SK-N-SH (cell line): ENCODE measurements at regions not wholly inside any gene's neighbourhood (a gene's known extent, or its start where the extent isn't known, plus 50 kb on each side); places are given as distances from the start of the nearest gene placed in this dataset.

Experiments
- CTCF ChIA-PET: fragments of 300-600, 350-600 bp; formaldehyde crosslinking; extraction: SDS; loops from one replicate; lab custom pipeline; 2021; lab: Yijun Ruan, JAX
- POLR2A ChIA-PET: fragments of 350-600 bp; sonication (Branson Sonifier 250); formaldehyde crosslinking; extraction: SDS; loops from one replicate; lab custom pipeline; 2020; ENCODE audit warnings: antibody characterized with exemption, inconsistent platforms; lab: Yijun Ruan, JAX
- DNase-seq: peaks from one replicate; pipeline ENCODE4 v3.0.0; 2012
- H2AFZ ChIP-seq: fragments of 200-600 bp; sonication (generic); 2 replicates; pipeline ENCODE4 v1.8.1; 2016; ENCODE audit warnings: antibody characterized with exemption, mild to moderate bottlenecking, low read depth
- H3F3A ChIP-seq: fragments of 200-600 bp; sonication (generic); replicated peaks from 2 replicates; pipeline ENCODE3; 2016; ENCODE audit warnings: antibody characterized with exemption, mild to moderate bottlenecking; ENCODE audit not compliant: insufficient read depth
- H3K27ac ChIP-seq, 2 experiments: fragments of 200-500 bp in 1 of 2; fragments of 200-600 bp in 1 of 2; sonication (Bioruptor generic) in 1 of 2; sonication (generic), shearing (Covaris generic) in 1 of 2; 2 replicates each; pipeline versions ENCODE4 v1.5.1 to v1.6.1; 2014 to 2016; ENCODE audit warnings: low read depth in 2 of 2, inconsistent platforms in 1 of 2, low read length in 1 of 2, mild to moderate bottlenecking in 1 of 2, mixed read lengths in 1 of 2
- H3K27me3 ChIP-seq: fragments of 200-600 bp; sonication (generic), shearing (Covaris generic); 2 replicates; pipeline ENCODE4 v1.6.1; 2016; ENCODE audit warnings: mixed run types; ENCODE audit not compliant: insufficient read depth
- H3K36me3 ChIP-seq, 2 experiments: fragments of 200-500 bp in 1 of 2; fragments of 200-600 bp in 1 of 2; sonication (Bioruptor generic) in 1 of 2; sonication (generic) in 1 of 2; replicated peaks in 1 of 2; 2 replicates each; pipeline versions ENCODE3 to v1.5.1; 2014 to 2016; ENCODE audit warnings: low read length in 1 of 2, mild to moderate bottlenecking in 1 of 2; ENCODE audit not compliant: insufficient read depth in 2 of 2, control insufficient read depth in 1 of 2
- H3K4me1 ChIP-seq, 2 experiments: fragments of 200-500 bp in 1 of 2; fragments of 200-600 bp in 1 of 2; sonication (Bioruptor generic) in 1 of 2; sonication (generic), shearing (Covaris generic) in 1 of 2; 2 replicates each; pipeline versions ENCODE4 v1.5.1 to v1.6.1; 2014 to 2016; ENCODE audit warnings: low read depth in 1 of 2, low read length in 1 of 2, mixed run types in 1 of 2; ENCODE audit not compliant: insufficient read depth in 2 of 2, control insufficient read depth in 1 of 2
- H3K4me2 ChIP-seq: fragments of 200-600 bp; sonication (generic), shearing (Covaris generic); 2 replicates; pipeline ENCODE4 v1.6.1; 2017; ENCODE audit warnings: mixed run types
- H3K4me3 ChIP-seq, 2 experiments: fragments of 200-500 bp in 1 of 2; fragments of 200-600 bp in 1 of 2; sonication (Bioruptor generic) in 1 of 2; sonication (generic), shearing (Covaris generic) in 1 of 2; 2 replicates each; pipeline versions ENCODE4 v1.5.1 to v1.8.1; 2014 to 2016; ENCODE audit warnings: low read depth in 2 of 2, inconsistent platforms in 1 of 2, low read length in 1 of 2, mild to moderate bottlenecking in 1 of 2, mixed read lengths in 1 of 2, moderate library complexity in 1 of 2
- H3K79me2 ChIP-seq: fragments of 200-600 bp; sonication (generic); 2 replicates; pipeline ENCODE4 v1.8.1; 2017; ENCODE audit warnings: mild to moderate bottlenecking; ENCODE audit not compliant: insufficient read depth
- H3K9ac ChIP-seq: fragments of 200-600 bp; sonication (generic); 2 replicates; pipeline ENCODE4 v1.6.1; 2017; ENCODE audit warnings: mixed run types
- H3K9me2 ChIP-seq: fragments of 200-600 bp; sonication (generic); 2 replicates; pipeline ENCODE4 v1.6.1; 2017; ENCODE audit warnings: mixed run types
- H3K9me3 ChIP-seq: fragments of 200-600 bp; sonication (generic); 2 replicates; pipeline ENCODE4 v1.6.1; 2017; ENCODE audit warnings: mixed run types, mild to moderate bottlenecking, moderate library complexity
- H4K20me1 ChIP-seq: fragments of 200-600 bp; sonication (generic); 2 replicates; pipeline ENCODE4 v1.6.1; 2017; ENCODE audit warnings: mild to moderate bottlenecking, mixed run types; ENCODE audit not compliant: insufficient read depth
- CHD2 ChIP-seq: fragments of 150-350 bp; IDR thresholded peaks from 2 replicates; pipeline ENCODE4 v1.6.1; 2018; ENCODE audit warnings: low read length; ENCODE audit not compliant: partially characterized antibody
- IRF3 ChIP-seq: fragments of 150-350 bp; IDR thresholded peaks from 2 replicates; pipeline ENCODE4 v1.6.1; 2016; ENCODE audit warnings: mild to moderate bottlenecking, low read depth, low read length
- REST ChIP-seq: IDR thresholded peaks from 2 replicates; pipeline ENCODE4 v1.6.1; 2012; ENCODE audit warnings: mild to moderate bottlenecking, low read depth, low read length, moderate library complexity
- RFX5 ChIP-seq: IDR thresholded peaks from 2 replicates; pipeline ENCODE4 v1.6.1; 2012; ENCODE audit warnings: mild to moderate bottlenecking, improper control_type of control experiment, low read length
- YY1 ChIP-seq: IDR thresholded peaks from 2 replicates; pipeline ENCODE4 v1.4.0; 2012; ENCODE audit warnings: low read depth, mild to moderate bottlenecking
- WGBS: methylation state at CpG from one replicate; pipeline ENCODE4 v1.1.6; 2017; ENCODE audit warnings: low lambda C conversion rate; 5-methylcytosine and 5-hydroxymethylcytosine counted together

- no peak overlapping the region for H3K9ac ChIP-seq
- POLR2A ChIA-PET = no interaction called here
- H3K36me3 ChIP-seq = no peaks in the 10 kb centered on the region
- H2AFZ ChIP-seq = no peak overlapping the region
- no peak for TF ChIP-seq RFX5
- no peak for TF ChIP-seq IRF3
- TF ChIP-seq REST = no peak
- TF ChIP-seq CHD2 = no peak
- H3K9me3 ChIP-seq = no peaks in the 10 kb centered on the region
- no peaks in the 10 kb centered on the region for H3K9me2 ChIP-seq
- 17% methylated on average over 6 of the region's 6 CpGs for WGBS
- H3F3A ChIP-seq = no peaks in the 10 kb centered on the region
- no peak overlapping the region for H3K4me2 ChIP-seq
- no peaks in the 10 kb centered on the region for H3K27me3 ChIP-seq
- DNase-seq = no peak
- H3K27ac ChIP-seq = no peak overlapping the region
- no peaks in the 10 kb centered on the region for H3K4me1 ChIP-seq
- CTCF ChIA-PET = interaction anchor here (1.2 kb wide), 1 partner anchor 20 kb away, joined by 3 read pairs; no protein-coding TSS in a partner anchor
- H4K20me1 ChIP-seq = no peaks in the 10 kb centered on the region
- H3K4me3 ChIP-seq = no peak overlapping the region
- no peaks in the 10 kb centered on the region for H3K79me2 ChIP-seq
These were observed 718.1 kb upstream of the EEF2KMT start for GRCh38 chr16:5815570-5816237.

GRCh38 chr16:5801396-5801795, 703.8 kb upstream of the EEF2KMT start:
- 61% methylated on average over 8 of the region's 8 CpGs for WGBS
- no peak overlapping the region for H3K27ac ChIP-seq
- H3K9me2 ChIP-seq = no peaks in the 10 kb centered on the region
- POLR2A ChIA-PET = no interaction called here
- TF ChIP-seq IRF3 = no peak
- TF ChIP-seq YY1 = no peak
- no peak for TF ChIP-seq CHD2
- no peaks in the 10 kb centered on the region for H3F3A ChIP-seq
- H3K4me1 ChIP-seq = no peaks in the 10 kb centered on the region; a peak in 1 of 4 replicates
- no peaks in the 10 kb centered on the region for H3K9me3 ChIP-seq
- no peaks in the 10 kb centered on the region for H4K20me1 ChIP-seq
- no peaks in the 10 kb centered on the region for H3K79me2 ChIP-seq
- no peaks in the 10 kb centered on the region for H3K36me3 ChIP-seq
- H2AFZ ChIP-seq = no peak overlapping the region
- H3K9ac ChIP-seq = no peak overlapping the region
- H3K4me2 ChIP-seq = no peak overlapping the region
- no peaks in the 10 kb centered on the region for H3K27me3 ChIP-seq
- DNase-seq = no peak
- no peak overlapping the region for H3K4me3 ChIP-seq
- CTCF ChIA-PET = no interaction called here
